ENCODE measurements at regions not wholly inside any gene's neighbourhood (a gene's known extent, or its start where the extent isn't known, plus 50 kb on each side); places are given as distances from the start of the nearest gene placed in this dataset.
"Not testable (repeated sequence)": the region's sequence is repeated elsewhere in the genome, so short reads cannot be mapped to it uniquely, and the experiment has no call there.

- H3K27me3 Mint-ChIP-seq, result peaks cover 23% of the 10 kb centered on the region
- no peak for DNase-seq
- no peak overlapping the region for H3K27ac Mint-ChIP-seq
- no peaks in the 10 kb centered on the region for H3K36me3 Mint-ChIP-seq (ENCODE audit: low read depth)
- no peaks in the 10 kb centered on the region for H3K4me1 Mint-ChIP-seq (ENCODE audit: low read depth)
- H3K4me3 Mint-ChIP-seq, result no peak overlapping the region
- H3K9me3 Mint-ChIP-seq, result peaks cover 5% of the 10 kb centered on the region
Observed at GRCh38 chr9:71333321-71333720, 211.9 kb upstream of the TRPM3 start.

- peaks cover 16% of the 10 kb centered on the region for H3K27me3 Mint-ChIP-seq
- H3K4me1 Mint-ChIP-seq (ENCODE audit: low read depth), result no peaks in the 10 kb centered on the region
- no peak overlapping the region for H3K4me3 Mint-ChIP-seq
- no peaks in the 10 kb centered on the region for H3K9me3 Mint-ChIP-seq
- no peaks in the 10 kb centered on the region for H3K36me3 Mint-ChIP-seq (ENCODE audit: low read depth)
- no peak overlapping the region for H3K27ac Mint-ChIP-seq
- no peak for DNase-seq
Observed at GRCh38 chr9:71331603-71332002, 210.2 kb upstream of the TRPM3 start.

GRCh38 chr9:71329873-71330272 is 208.5 kb upstream of the TRPM3 start:
- Mint-ChIP-seq H3K4me3 (no peak overlapping the region), H3K27ac (no peak overlapping the region), H3K9me3 (no peaks in the 10 kb centered on the region), H3K36me3 (ENCODE audit: low read depth) (no peaks in the 10 kb centered on the region), H3K27me3 (peaks cover 16% of the 10 kb centered on the region), H3K4me1 (ENCODE audit: low read depth) (no peaks in the 10 kb centered on the region)
- DNase-seq, result no peak

- H3K4me3 Mint-ChIP-seq, result no peak overlapping the region
- H3K4me1 Mint-ChIP-seq (ENCODE audit: low read depth), result no peaks in the 10 kb centered on the region
- H3K27ac Mint-ChIP-seq, result no peak overlapping the region
- no peak for DNase-seq
- H3K9me3 Mint-ChIP-seq, result no peaks in the 10 kb centered on the region
- H3K36me3 Mint-ChIP-seq (ENCODE audit: low read depth), result no peaks in the 10 kb centered on the region
- H3K27me3 Mint-ChIP-seq, result peaks cover 8% of the 10 kb centered on the region
Observed at GRCh38 chr9:71326360-71326759, 204.9 kb upstream of the TRPM3 start.

GRCh38 chr9:71323357-71323756 is 201.9 kb upstream of the TRPM3 start:
- H3K27ac Mint-ChIP-seq, result no peak overlapping the region
- DNase-seq, result no peak
- no peak overlapping the region for H3K4me3 Mint-ChIP-seq
- peaks cover 7% of the 10 kb centered on the region for H3K27me3 Mint-ChIP-seq
- H3K4me1 Mint-ChIP-seq (ENCODE audit: low read depth), result no peaks in the 10 kb centered on the region
- no peaks in the 10 kb centered on the region for H3K36me3 Mint-ChIP-seq (ENCODE audit: low read depth)
- no peaks in the 10 kb centered on the region for H3K9me3 Mint-ChIP-seq

GRCh38 chr9:71322311-71322710 is 200.9 kb upstream of the TRPM3 start:
- Mint-ChIP-seq H3K27me3 (peaks cover 6% of the 10 kb centered on the region), H3K27ac (no peak overlapping the region), H3K36me3 (ENCODE audit: low read depth) (no peaks in the 10 kb centered on the region), H3K4me3 (no peak overlapping the region), H3K9me3 (no peaks in the 10 kb centered on the region), H3K4me1 (ENCODE audit: low read depth) (no peaks in the 10 kb centered on the region)
- no peak for DNase-seq

- H3K9me3 Mint-ChIP-seq, result no peaks in the 10 kb centered on the region
- no peak overlapping the region for H3K4me3 Mint-ChIP-seq
Observed at GRCh38 chr9:71308454-71308853, 187.0 kb upstream of the TRPM3 start.

GRCh38 chr9:71306134-71306533 is 184.7 kb upstream of the TRPM3 start:
- H3K27ac Mint-ChIP-seq, result no peak overlapping the region
- no peak overlapping the region for H3K4me3 Mint-ChIP-seq
- no peak for DNase-seq
- no peaks in the 10 kb centered on the region for H3K9me3 Mint-ChIP-seq
- no peaks in the 10 kb centered on the region for H3K36me3 Mint-ChIP-seq (ENCODE audit: low read depth)
- peaks cover 13% of the 10 kb centered on the region for H3K27me3 Mint-ChIP-seq
- no peaks in the 10 kb centered on the region for H3K4me1 Mint-ChIP-seq (ENCODE audit: low read depth)

More at GRCh38 chr9:71308454-71308853, 187.0 kb upstream of the TRPM3 start:
- H3K27ac Mint-ChIP-seq, result no peak overlapping the region
- DNase-seq, result no peak
- no peaks in the 10 kb centered on the region for H3K4me1 Mint-ChIP-seq (ENCODE audit: low read depth)
- no peaks in the 10 kb centered on the region for H3K36me3 Mint-ChIP-seq (ENCODE audit: low read depth)
- peaks cover 11% of the 10 kb centered on the region for H3K27me3 Mint-ChIP-seq

GRCh38 chr9:71303351-71303750 is 181.9 kb upstream of the TRPM3 start:
- no peak for DNase-seq
- Mint-ChIP-seq H3K27ac (no peak overlapping the region), H3K36me3 (ENCODE audit: low read depth) (no peaks in the 10 kb centered on the region), H3K4me1 (ENCODE audit: low read depth) (no peaks in the 10 kb centered on the region), H3K9me3 (no peaks in the 10 kb centered on the region), H3K27me3 (peaks cover 12% of the 10 kb centered on the region), H3K4me3 (no peak overlapping the region)

GRCh38 chr9:71302776-71303175 is 181.4 kb upstream of the TRPM3 start:
- no peaks in the 10 kb centered on the region for H3K9me3 Mint-ChIP-seq
- no peak for DNase-seq
- H3K36me3 Mint-ChIP-seq (ENCODE audit: low read depth), result no peaks in the 10 kb centered on the region
- no peak overlapping the region for H3K27ac Mint-ChIP-seq
- no peaks in the 10 kb centered on the region for H3K4me1 Mint-ChIP-seq (ENCODE audit: low read depth)
- no peak overlapping the region for H3K4me3 Mint-ChIP-seq
- H3K27me3 Mint-ChIP-seq, result peaks cover 16% of the 10 kb centered on the region

GRCh38 chr9:71295928-71296327 is 174.5 kb upstream of the TRPM3 start:
- H3K4me3 Mint-ChIP-seq, result no peak overlapping the region
- peaks cover 12% of the 10 kb centered on the region for H3K27me3 Mint-ChIP-seq
- H3K36me3 Mint-ChIP-seq (ENCODE audit: low read depth), result no peaks in the 10 kb centered on the region
- H3K4me1 Mint-ChIP-seq (ENCODE audit: low read depth), result no peaks in the 10 kb centered on the region
- H3K9me3 Mint-ChIP-seq, result no peaks in the 10 kb centered on the region
- H3K27ac Mint-ChIP-seq, result no peak overlapping the region
- no peak for DNase-seq

GRCh38 chr9:71286146-71286545 is 164.7 kb upstream of the TRPM3 start:
- H3K27ac Mint-ChIP-seq, result no peak overlapping the region

GRCh38 chr9:71285191-71285656 is 163.8 kb upstream of the TRPM3 start:
- H3K36me3 Mint-ChIP-seq (ENCODE audit: low read depth), result no peaks in the 10 kb centered on the region
- no peaks in the 10 kb centered on the region for H3K4me1 Mint-ChIP-seq (ENCODE audit: low read depth)
- no peak overlapping the region for H3K27ac Mint-ChIP-seq
- no peak overlapping the region for H3K4me3 Mint-ChIP-seq
- no peaks in the 10 kb centered on the region for H3K9me3 Mint-ChIP-seq
- peaks cover 10% of the 10 kb centered on the region for H3K27me3 Mint-ChIP-seq
- no peak for DNase-seq

More at GRCh38 chr9:71286146-71286545, 164.7 kb upstream of the TRPM3 start:
- Mint-ChIP-seq H3K27me3 (peaks cover 10% of the 10 kb centered on the region), H3K4me3 (no peak overlapping the region), H3K9me3 (no peaks in the 10 kb centered on the region), H3K36me3 (ENCODE audit: low read depth) (no peaks in the 10 kb centered on the region), H3K4me1 (ENCODE audit: low read depth) (no peaks in the 10 kb centered on the region)
- no peak for DNase-seq

- H3K36me3 Mint-ChIP-seq (ENCODE audit: low read depth); H3K9me3 Mint-ChIP-seq; H3K4me3 Mint-ChIP-seq; H3K27ac Mint-ChIP-seq; DNase-seq; H3K4me1 Mint-ChIP-seq (ENCODE audit: low read depth): not testable (repeated sequence)
- H3K27me3 Mint-ChIP-seq, result peaks cover 14% of the 10 kb centered on the region
Observed at GRCh38 chr9:71282116-71282515, 160.7 kb upstream of the TRPM3 start.

GRCh38 chr9:71279151-71279739 is 157.8 kb upstream of the TRPM3 start:
- Mint-ChIP-seq H3K27ac (no peak overlapping the region), H3K4me1 (ENCODE audit: low read depth) (no peaks in the 10 kb centered on the region), H3K9me3 (no peaks in the 10 kb centered on the region), H3K27me3 (peaks cover 6% of the 10 kb centered on the region), H3K36me3 (ENCODE audit: low read depth) (no peaks in the 10 kb centered on the region), H3K4me3 (no peak overlapping the region)
- no peak for DNase-seq

GRCh38 chr9:71273613-71274012 is 152.2 kb upstream of the TRPM3 start:
- no peak for DNase-seq
- Mint-ChIP-seq H3K36me3 (ENCODE audit: low read depth) (no peaks in the 10 kb centered on the region), H3K4me1 (ENCODE audit: low read depth) (no peaks in the 10 kb centered on the region), H3K27ac (no peak overlapping the region), H3K4me3 (no peak overlapping the region), H3K27me3 (peaks cover 6% of the 10 kb centered on the region), H3K9me3 (no peaks in the 10 kb centered on the region)
